ENCODE measurements at regions not wholly inside any gene's neighbourhood (a gene's known extent, or its start where the extent isn't known, plus 50 kb on each side); places are given as distances from the start of the nearest gene placed in this dataset.

DNA sequence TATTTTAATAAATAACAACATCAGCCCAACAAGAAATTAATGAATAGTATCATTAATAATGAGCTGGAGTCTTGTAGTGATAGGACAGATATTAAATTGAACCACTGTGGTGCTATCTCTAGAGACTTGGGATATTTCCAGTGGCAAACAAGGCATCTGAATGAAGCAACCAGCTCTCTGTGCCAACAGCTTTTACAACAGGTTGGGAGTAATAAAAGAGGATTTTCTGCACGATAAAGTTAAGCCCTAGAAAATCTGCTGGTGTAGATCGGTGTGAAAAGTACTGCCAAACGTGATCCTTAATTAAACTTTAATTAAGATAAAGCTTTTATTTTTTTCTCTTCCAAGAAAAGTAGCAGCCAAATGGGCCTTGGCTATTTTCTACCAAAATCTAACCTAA is 385.5 kb downstream of the NR4A2 start:
- TF ChIP-seq, protein P1, sequence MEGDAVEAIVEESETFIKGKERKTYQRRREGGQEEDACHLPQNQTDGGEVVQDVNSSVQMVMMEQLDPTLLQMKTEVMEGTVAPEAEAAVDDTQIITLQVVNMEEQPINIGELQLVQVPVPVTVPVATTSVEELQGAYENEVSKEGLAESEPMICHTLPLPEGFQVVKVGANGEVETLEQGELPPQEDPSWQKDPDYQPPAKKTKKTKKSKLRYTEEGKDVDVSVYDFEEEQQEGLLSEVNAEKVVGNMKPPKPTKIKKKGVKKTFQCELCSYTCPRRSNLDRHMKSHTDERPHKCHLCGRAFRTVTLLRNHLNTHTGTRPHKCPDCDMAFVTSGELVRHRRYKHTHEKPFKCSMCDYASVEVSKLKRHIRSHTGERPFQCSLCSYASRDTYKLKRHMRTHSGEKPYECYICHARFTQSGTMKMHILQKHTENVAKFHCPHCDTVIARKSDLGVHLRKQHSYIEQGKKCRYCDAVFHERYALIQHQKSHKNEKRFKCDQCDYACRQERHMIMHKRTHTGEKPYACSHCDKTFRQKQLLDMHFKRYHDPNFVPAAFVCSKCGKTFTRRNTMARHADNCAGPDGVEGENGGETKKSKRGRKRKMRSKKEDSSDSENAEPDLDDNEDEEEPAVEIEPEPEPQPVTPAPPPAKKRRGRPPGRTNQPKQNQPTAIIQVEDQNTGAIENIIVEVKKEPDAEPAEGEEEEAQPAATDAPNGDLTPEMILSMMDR (IDR thresholded peaks at IDR 0.05): no peak
- no peak for TF ChIP-seq POLR2A (IDR thresholded peaks at IDR 0.05)

All from right lobe of liver (tissue), 4 donors.